H1 (cell line): ENCODE measurements at regions not wholly inside any gene's neighbourhood (a gene's known extent, or its start where the extent isn't known, plus 50 kb on each side); places are given as distances from the start of the nearest gene placed in this dataset.

Source experiments
- CTCF ChIA-PET: fragments of 300-600 bp; sonication (Branson Sonifier 250); formaldehyde crosslinking; loops from one replicate; lab custom pipeline; 2021; ENCODE audit not compliant: partially characterized antibody; lab: Charles Lee
- POLR2A ChIA-PET: fragments of 300-600 bp; sonication (Branson Sonifier 250); formaldehyde crosslinking; loops from one replicate; lab custom pipeline; 2021; ENCODE audit warnings: inconsistent platforms; ENCODE audit not compliant: partially characterized antibody; lab: Charles Lee
- DNase-seq, 2 experiments: peaks; one replicate each; pipeline versions ENCODE4 v3.0.0 to v3.0.0-alpha.2; 2010 to 2022; ENCODE audit warnings: low spot score in 2 of 2, low read depth in 1 of 2, mixed read lengths in 1 of 2
- FAIRE-seq: peaks from 2 replicates; lab custom pipeline; 2011; peaks lifted over from hg19 to GRCh38; lab: Jason Lieb, UNC
- H2AFZ ChIP-seq: 2 replicates; pipeline ENCODE4 v1.8.1; 2012; ENCODE audit warnings: low read length, inconsistent platforms
- H2AK5ac ChIP-seq: 2 replicates; pipeline ENCODE4 v1.6.1; 2013; ENCODE audit warnings: low read depth, low read length
- H2BK120ac ChIP-seq: replicated peaks from 2 replicates; pipeline ENCODE3; 2013; ENCODE audit warnings: low read depth, low read length, inconsistent platforms
- H2BK12ac ChIP-seq: 2 replicates; pipeline ENCODE4 v1.6.1; 2013; ENCODE audit warnings: low read depth, low read length
- H2BK15ac ChIP-seq: 2 replicates; pipeline ENCODE4 v1.6.1; 2013; ENCODE audit warnings: low read length
- H2BK20ac ChIP-seq: 2 replicates; pipeline ENCODE4 v1.6.1; 2013; ENCODE audit warnings: low read length
- H2BK5ac ChIP-seq: 2 replicates; pipeline ENCODE4 v1.6.1; 2013; ENCODE audit warnings: low read depth, low read length
- H3K14ac ChIP-seq: 2 replicates; pipeline ENCODE4 v1.6.1; 2013; ENCODE audit warnings: inconsistent platforms; ENCODE audit not compliant: insufficient read length
- H3K18ac ChIP-seq: 2 replicates; pipeline ENCODE4 v1.6.1; 2013; ENCODE audit warnings: low read length; ENCODE audit errors: extremely low read depth
- H3K23ac ChIP-seq: 2 replicates; pipeline ENCODE4 v1.6.1; 2013; ENCODE audit warnings: inconsistent platforms; ENCODE audit not compliant: insufficient read length
- H3K23me2 ChIP-seq: 2 replicates; pipeline ENCODE4 v1.6.1; 2013; ENCODE audit warnings: low read depth, low read length
- H3K27ac ChIP-seq: 2 replicates; pipeline ENCODE4 v1.6.1; 2011; ENCODE audit warnings: low read depth, low read length, inconsistent platforms
- H3K27me3 ChIP-seq, 4 experiments: replicated peaks in 1 of 4; 1 replicate in 1 of 4; 2 replicates in 3 of 4; pipeline versions ENCODE4 v1.6.1 to v1.8.1; 2011 to 2013; ENCODE audit warnings: low read length in 3 of 4, mild to moderate bottlenecking in 3 of 4, inconsistent platforms in 2 of 4, mixed read lengths in 2 of 4, moderate library complexity in 1 of 4; ENCODE audit not compliant: control insufficient read depth in 3 of 4, insufficient read depth in 3 of 4; ENCODE audit errors: extremely low read depth in 1 of 4
- H3K36me3 ChIP-seq, 4 experiments: 2 replicates each; pipeline versions ENCODE4 v1.6.1 to v1.8.1; 2011 to 2013; ENCODE audit warnings: mild to moderate bottlenecking in 4 of 4, low read length in 3 of 4, moderate library complexity in 2 of 4, control low read depth in 1 of 4, inconsistent platforms in 1 of 4; ENCODE audit not compliant: insufficient read depth in 4 of 4, control insufficient read depth in 2 of 4
- H3K4ac ChIP-seq: replicated peaks from 2 replicates; pipeline ENCODE3; 2013; ENCODE audit warnings: low read length, low read depth, mixed read lengths, inconsistent platforms; ENCODE audit not compliant: insufficient read length
- H3K4me1 ChIP-seq, 4 experiments: replicated peaks in 1 of 4; 1 replicate in 1 of 4; 2 replicates in 3 of 4; pipeline versions ENCODE4 v1.6.1 to v1.8.1; 2011 to 2013; ENCODE audit warnings: low read length in 3 of 4, inconsistent platforms in 2 of 4, mixed read lengths in 1 of 4; ENCODE audit not compliant: insufficient read depth in 4 of 4, control insufficient read depth in 3 of 4
- H3K4me2 ChIP-seq, 2 experiments: 2 replicates each; pipeline versions ENCODE4 v1.6.1 to v1.8.1; 2011 to 2013; ENCODE audit warnings: low read depth in 2 of 2, low read length in 2 of 2, control low read depth in 1 of 2, inconsistent platforms in 1 of 2, mild to moderate bottlenecking in 1 of 2; ENCODE audit not compliant: insufficient read depth in 1 of 2
- H3K4me3 ChIP-seq, 4 experiments: fragments of 200-600, 300-600 bp in 1 of 4; sonication (generic), shearing (Covaris generic), sonication (Bioruptor Twin) in 1 of 4; 2 replicates each; pipeline versions ENCODE4 v1.5.1 to v1.8.1; 2011 to 2016; ENCODE audit warnings: low read length in 4 of 4, low read depth in 3 of 4, control low read depth in 2 of 4, inconsistent platforms in 2 of 4, mild to moderate bottlenecking in 2 of 4, mixed read lengths in 1 of 4, moderate library complexity in 1 of 4; ENCODE audit not compliant: insufficient read depth in 2 of 4; ENCODE audit errors: extremely low read depth in 1 of 4
- H3K56ac ChIP-seq: replicated peaks from 2 replicates; pipeline ENCODE3; 2013; ENCODE audit warnings: low read depth, mild to moderate bottlenecking, mixed read lengths, low read length, inconsistent platforms; ENCODE audit not compliant: insufficient read length
- H3K79me1 ChIP-seq: 2 replicates; pipeline ENCODE4 v1.6.1; 2013; ENCODE audit warnings: low read depth, low read length, control low read depth
- H3K79me2 ChIP-seq, 2 experiments: 2 replicates each; pipeline versions ENCODE4 v1.6.1 to v1.8.1; 2012 to 2013; ENCODE audit warnings: low read length in 2 of 2, mild to moderate bottlenecking in 2 of 2, inconsistent platforms in 1 of 2; ENCODE audit not compliant: insufficient read depth in 2 of 2, control insufficient read depth in 1 of 2
- H3K9ac ChIP-seq, 4 experiments: replicated peaks in 1 of 4; 1 replicate in 1 of 4; 2 replicates in 3 of 4; pipeline versions ENCODE4 v1.6.1 to v1.8.1; 2011 to 2013; ENCODE audit warnings: low read depth in 3 of 4, low read length in 3 of 4, control low read depth in 2 of 4, mild to moderate bottlenecking in 2 of 4, moderate library complexity in 2 of 4, inconsistent platforms in 1 of 4; ENCODE audit errors: extremely low read depth in 1 of 4
- H3K9me3 ChIP-seq, 2 experiments: 2 replicates each; pipeline versions ENCODE4 v1.6.1 to v1.8.1; 2012 to 2013; ENCODE audit warnings: mild to moderate bottlenecking in 2 of 2, moderate library complexity in 2 of 2, control low read depth in 1 of 2, inconsistent platforms in 1 of 2, low read depth in 1 of 2, low read length in 1 of 2, mixed read lengths in 1 of 2; ENCODE audit not compliant: insufficient read depth in 2 of 2
- H4K20me1 ChIP-seq, 2 experiments: replicated peaks in 1 of 2; 2 replicates each; pipeline versions ENCODE3 to v1.8.1; 2011 to 2013; ENCODE audit warnings: inconsistent platforms in 2 of 2, low read length in 2 of 2, mild to moderate bottlenecking in 1 of 2; ENCODE audit not compliant: insufficient read depth in 2 of 2, control insufficient read depth in 1 of 2
- H4K5ac ChIP-seq: 2 replicates; pipeline ENCODE4 v1.6.1; 2013; ENCODE audit warnings: low read length, low read depth, mixed read lengths, inconsistent platforms; ENCODE audit not compliant: insufficient read length
- H4K8ac ChIP-seq: 2 replicates; pipeline ENCODE4 v1.8.0; 2013; ENCODE audit warnings: mild to moderate bottlenecking, moderate library complexity, low read length, inconsistent platforms; ENCODE audit not compliant: insufficient read depth; ENCODE audit errors: extremely low read depth
- H4K91ac ChIP-seq: replicated peaks from 2 replicates; pipeline ENCODE3; 2013; ENCODE audit warnings: low read length, mixed read lengths, inconsistent platforms; ENCODE audit not compliant: insufficient read length
- ASH2L ChIP-seq: fragments of 200-600, 300-600 bp; sonication (generic); IDR thresholded peaks from one replicate; pipeline ENCODE4 v1.7.1; 2017; ENCODE audit warnings: low read length
- CBX5 ChIP-seq: fragments of 300-800, 300-1000 bp; sonication (generic); IDR thresholded peaks from 2 replicates; pipeline ENCODE4 v1.7.1; 2016; ENCODE audit warnings: antibody characterized with exemption, low read length, low read depth
- GABPA ChIP-seq: IDR thresholded peaks from 2 replicates; pipeline ENCODE4 v1.6.1; 2011; ENCODE audit warnings: mild to moderate bottlenecking, low read length, moderate library complexity, borderline replicate concordance; ENCODE audit not compliant: insufficient read depth
- JUND ChIP-seq: IDR thresholded peaks from 2 replicates; pipeline ENCODE4 v1.6.1; 2011; ENCODE audit warnings: mild to moderate bottlenecking, improper control_type of control experiment, low read length
- MAX ChIP-seq: IDR thresholded peaks from 2 replicates; pipeline ENCODE4 v1.6.1; 2012; ENCODE audit warnings: inconsistent platforms
- YY1 ChIP-seq: IDR thresholded peaks from 2 replicates; pipeline ENCODE4 v1.6.1; 2011; ENCODE audit warnings: low read depth, mild to moderate bottlenecking, low read length
- WGBS, 2 experiments: shearing (Covaris generic) in 1 of 2; methylation state at CpG; one replicate each; pipeline versions ENCODE4 v1.1.6 to v1.1.7; 2013 to 2015; ENCODE audit warnings: low lambda C conversion rate in 2 of 2, mixed read lengths in 2 of 2, inconsistent platforms in 1 of 2, low coverage in 1 of 2, missing lambda C conversion rate in 1 of 2; ENCODE audit not compliant: insufficient replicate concordance in 2 of 2, insufficient coverage in 1 of 2, insufficient read length in 1 of 2; ENCODE audit errors: extremely low coverage in 1 of 2, missing lambda C conversion rate in 1 of 2; 5-methylcytosine and 5-hydroxymethylcytosine counted together

GRCh38 chr16:85988306-85988705 is 89.3 kb downstream of the IRF8 start:
- H4K8ac ChIP-seq: no peak overlapping the region
- no peak overlapping the region for H2BK5ac ChIP-seq
- CTCF ChIA-PET: interaction anchor here (0.5 to 18.2 kb wide), 16 partner anchors 10 to 233 kb away, joined by 3 to 319 read pairs (median 4); no protein-coding TSS in a partner anchor
- no peak overlapping the region for H3K23ac ChIP-seq
- no peak overlapping the region for H2AK5ac ChIP-seq
- no peak overlapping the region for H2BK120ac ChIP-seq
- no peak overlapping the region for H3K4me3 ChIP-seq
- H3K4ac ChIP-seq: no peak overlapping the region
- WGBS, 2 experiments: 71% methylated on average over 5 of the region's 5 CpGs; no CpG with 5 or more reads in 1 of the 2 experiments
- H4K20me1 ChIP-seq: no peaks in the 10 kb centered on the region
- FAIRE-seq: no peak
- no peaks in the 10 kb centered on the region for H3K27me3 ChIP-seq
- H2BK12ac ChIP-seq: no peak overlapping the region
- no peak overlapping the region for H4K5ac ChIP-seq
- H3K4me1 ChIP-seq: no peaks in the 10 kb centered on the region; a peak in 1 of 7 replicates
- H2AFZ ChIP-seq: no peak overlapping the region
- no peak overlapping the region for H4K91ac ChIP-seq
- no peak for DNase-seq
- no peak overlapping the region for H3K4me2 ChIP-seq
- H3K23me2 ChIP-seq: no peaks in the 10 kb centered on the region
- H3K79me2 ChIP-seq: no peaks in the 10 kb centered on the region
- no peaks in the 10 kb centered on the region for H3K79me1 ChIP-seq
- POLR2A ChIA-PET: no interaction called here
- H3K9ac ChIP-seq: no peak overlapping the region
- H2BK20ac ChIP-seq: no peak overlapping the region
- H3K36me3 ChIP-seq: no peaks in the 10 kb centered on the region
- no peak overlapping the region for H3K14ac ChIP-seq
- no peak overlapping the region for H2BK15ac ChIP-seq
- H3K9me3 ChIP-seq: no peaks in the 10 kb centered on the region
- no peak overlapping the region for H3K56ac ChIP-seq
- H3K18ac ChIP-seq: no peak overlapping the region
- no peak overlapping the region for H3K27ac ChIP-seq
- TF ChIP-seq MAX (no peak), CBX5 (no peak), JUND (no peak), YY1 (no peak), GABPA (no peak), ASH2L (no peak)
